Islet of Langerhans (tissue), 1 donor: ENCODE measurements at regions not wholly inside any gene's neighbourhood (a gene's known extent, or its start where the extent isn't known, plus 50 kb on each side); places are given as distances from the start of the nearest gene placed in this dataset.
A peak's percentile ranks its signal among the peaks of the same experiment; 100 is the strongest.

Experiments used
- FAIRE-seq: peaks from one replicate; lab custom pipeline; 2011; peaks lifted over from hg19 to GRCh38; lab: Jason Lieb, UNC

DNA sequence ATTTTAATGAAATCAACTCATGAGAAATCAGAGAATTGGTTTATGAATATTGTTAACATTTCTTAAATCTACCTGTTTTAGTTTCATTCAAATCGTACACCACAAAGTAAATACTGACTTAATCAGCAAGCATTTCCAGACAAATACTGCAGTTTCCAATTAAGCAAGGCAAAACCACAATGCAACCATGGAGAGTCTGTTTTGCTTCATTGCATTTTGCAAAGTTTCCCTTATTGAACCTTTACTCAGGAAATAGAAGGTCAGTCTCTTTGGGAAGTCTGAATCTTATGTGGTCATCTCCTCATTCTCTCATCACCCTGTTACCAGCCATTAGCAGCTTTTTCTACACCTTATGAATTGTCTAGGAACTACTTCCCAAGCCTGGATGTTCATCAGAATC, 400.5 kb downstream of the IPMK start:
- no peak for FAIRE-seq

DNA sequence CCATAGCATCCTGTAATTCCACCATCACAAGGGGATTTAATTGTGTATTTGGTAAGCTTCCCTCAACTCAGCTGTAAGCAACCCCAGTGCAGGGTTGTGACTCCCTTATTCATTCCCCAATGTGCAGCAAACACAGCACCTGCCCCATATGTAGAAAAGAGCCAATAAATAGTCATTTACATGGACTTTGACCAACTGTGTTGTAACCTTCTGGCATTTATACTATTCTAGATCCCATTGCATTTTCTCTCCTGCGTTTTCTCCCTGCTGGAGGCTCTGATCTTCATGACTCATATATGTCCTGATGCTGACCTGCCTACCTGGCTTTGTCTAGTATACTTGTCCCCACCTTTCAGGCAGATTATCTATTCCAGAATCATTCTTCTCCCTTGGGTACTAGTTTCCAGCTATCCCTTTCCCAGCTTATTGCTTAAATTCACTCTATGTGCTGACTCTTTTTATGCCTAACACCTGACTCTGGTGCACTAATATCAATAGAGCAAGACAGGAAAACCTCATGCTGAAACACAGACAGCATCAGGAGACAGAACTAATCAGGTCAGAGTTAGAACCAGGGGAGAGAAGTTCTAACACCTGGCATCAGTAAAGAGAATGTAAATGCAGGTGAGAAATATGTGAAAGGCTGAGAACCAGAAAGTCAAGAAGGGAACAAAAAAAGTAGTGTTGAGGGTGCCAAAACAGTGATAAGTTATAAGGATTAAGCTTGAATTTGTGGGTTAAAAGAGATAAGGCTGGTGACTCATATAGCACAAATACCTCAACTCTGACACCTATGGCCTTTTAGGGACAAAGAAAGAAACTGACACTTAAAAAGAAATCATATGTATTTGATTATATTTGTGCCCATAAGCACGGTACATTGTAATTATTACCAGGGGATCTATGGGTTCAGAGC, 402.7 kb downstream of the IPMK start:
- no peak for FAIRE-seq

DNA sequence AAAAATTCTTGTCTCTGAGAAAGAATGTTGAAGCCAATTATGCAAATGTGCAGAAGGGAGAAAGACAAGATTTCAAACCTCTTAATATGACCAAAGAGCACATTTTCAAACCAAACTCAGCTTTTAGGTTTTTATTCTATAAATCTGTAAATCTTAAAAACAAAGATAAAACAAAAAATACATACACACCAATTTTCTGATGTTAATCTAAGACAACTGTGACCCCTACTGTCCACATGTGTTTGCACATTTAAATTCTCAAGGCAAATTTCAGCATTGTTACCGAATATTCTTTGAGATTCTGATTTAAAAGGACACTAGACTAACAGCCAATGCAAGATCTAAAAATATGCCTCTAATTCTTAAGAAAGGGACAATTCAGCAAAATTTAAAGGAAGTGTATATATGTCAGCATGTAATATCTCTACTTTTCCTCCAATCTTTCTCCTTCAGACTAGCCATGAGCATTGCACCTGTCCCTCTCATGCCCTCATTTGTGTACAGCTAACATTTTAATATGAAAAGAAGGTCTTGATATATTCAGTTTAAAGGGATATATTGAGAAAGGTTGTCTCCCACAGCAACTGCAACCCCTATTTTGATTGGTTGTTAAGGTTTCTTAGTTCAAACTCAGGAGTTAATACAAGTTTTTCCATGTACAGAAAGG, 417.9 kb downstream of the IPMK start:
- FAIRE-seq: peak; percentile 93

DNA sequence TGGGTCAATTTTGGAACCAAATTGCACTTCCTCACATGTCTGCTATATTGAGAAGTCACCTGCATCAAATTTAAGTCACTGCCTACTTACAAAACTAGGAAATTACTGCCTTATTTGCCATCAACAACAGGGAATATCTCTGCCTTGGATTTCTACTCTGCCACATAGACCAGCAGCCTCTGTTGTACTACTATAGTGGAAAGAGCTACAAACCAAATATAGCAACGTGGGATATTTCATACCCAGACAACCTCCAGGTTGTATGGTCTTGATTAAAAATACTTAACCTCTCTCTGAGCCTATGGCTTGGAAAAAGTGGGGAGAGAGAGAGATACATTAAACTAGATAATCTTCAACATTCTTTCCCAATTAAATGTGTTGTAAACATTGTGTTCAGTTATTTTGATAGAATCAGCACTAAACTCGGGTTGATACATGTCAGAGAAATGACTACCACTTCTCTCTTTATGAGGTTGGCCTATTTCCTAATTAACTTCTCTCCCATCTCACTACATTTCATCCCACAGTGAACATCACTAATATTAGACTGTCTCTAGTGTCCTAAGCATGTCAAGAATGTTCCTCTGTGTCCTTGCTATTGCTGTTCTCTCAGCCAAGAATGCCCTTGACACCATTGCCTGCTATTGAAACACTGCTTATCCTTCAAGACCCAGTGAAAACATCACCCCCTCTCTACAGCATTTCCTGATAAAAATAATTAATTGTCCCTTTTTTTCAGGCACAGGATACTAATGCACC, 421.2 kb downstream of the IPMK start:
- FAIRE-seq: no peak

DNA sequence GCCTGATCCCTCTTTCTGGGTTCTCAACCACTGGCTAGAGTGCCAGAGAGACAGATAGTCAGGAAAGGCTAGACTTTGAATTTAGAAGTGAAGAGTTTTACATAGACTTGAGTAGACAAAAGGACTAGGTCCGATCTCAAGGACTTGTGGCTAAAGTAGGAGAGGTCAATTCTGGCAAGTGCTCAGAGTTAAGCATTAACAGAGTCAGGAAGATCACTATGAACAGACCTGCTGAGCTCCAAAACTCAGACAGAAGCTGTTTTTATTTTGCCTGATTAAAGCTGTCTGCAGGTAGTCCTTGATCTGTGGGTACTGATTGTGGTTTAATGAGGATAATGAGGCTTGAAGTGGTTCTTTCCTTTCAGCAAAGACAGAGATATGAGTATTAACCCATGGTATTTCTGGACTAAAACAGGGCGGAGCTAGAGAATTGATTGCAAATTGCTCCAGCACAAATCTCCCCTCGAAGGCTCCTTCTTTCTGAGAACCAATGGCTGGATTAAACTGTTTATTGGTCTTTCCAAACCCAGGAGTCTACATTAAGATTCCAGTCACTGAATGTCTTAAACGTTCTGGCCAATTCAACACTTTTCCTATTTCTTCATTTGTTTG, 423.2 kb downstream of the IPMK start:
- FAIRE-seq: no peak

DNA sequence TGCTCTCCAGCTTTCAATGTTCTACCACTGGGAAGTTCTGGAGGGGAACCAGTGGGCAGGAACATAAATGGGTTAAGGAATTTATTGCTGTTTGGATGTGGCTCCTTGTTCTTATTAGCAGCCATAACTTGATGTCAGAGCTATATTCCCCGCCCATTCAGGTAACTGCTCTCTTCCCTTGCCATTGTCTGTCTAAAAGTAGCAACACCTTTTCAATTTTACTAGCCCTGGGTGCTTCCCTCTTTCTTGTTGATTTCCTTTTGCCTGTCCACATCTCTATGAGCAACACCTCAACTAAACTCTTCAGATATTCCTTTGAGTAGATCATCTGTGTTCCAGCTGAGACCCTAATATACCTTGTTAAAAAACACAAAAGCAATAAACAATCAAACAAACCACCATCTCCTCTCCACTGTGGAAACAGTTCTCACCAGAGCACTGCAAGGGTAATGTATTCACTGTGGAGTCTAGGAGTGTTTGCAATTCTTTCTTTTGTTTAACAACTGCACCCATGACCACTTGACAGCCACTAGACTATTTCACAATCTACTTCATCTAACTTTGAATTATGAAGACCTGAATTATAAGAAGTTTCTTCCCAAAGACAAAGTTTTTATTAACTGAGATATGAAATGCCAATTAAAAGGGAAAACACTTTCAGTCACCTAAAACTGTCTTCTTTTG, 436.7 kb downstream of the IPMK start:
- no peak for FAIRE-seq

DNA sequence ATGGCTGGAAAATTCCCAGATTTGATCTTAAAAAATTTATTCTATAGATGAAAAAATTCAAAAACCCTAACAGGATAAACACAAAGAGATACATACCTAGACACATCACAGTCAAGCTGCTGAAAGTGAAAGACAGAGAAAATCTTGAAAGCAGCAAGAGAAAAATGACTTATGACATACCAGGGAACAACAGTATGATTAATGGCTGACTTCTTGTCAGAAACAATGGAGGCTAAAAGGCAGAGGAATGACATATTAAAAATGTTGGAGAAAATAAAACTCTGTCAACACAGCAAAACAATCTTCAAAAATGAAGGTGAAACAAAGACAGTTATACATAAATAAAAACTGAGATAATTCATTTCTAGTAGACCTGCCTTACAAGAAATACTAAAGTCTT, 442.7 kb downstream of the IPMK start:
- no peak for FAIRE-seq

DNA sequence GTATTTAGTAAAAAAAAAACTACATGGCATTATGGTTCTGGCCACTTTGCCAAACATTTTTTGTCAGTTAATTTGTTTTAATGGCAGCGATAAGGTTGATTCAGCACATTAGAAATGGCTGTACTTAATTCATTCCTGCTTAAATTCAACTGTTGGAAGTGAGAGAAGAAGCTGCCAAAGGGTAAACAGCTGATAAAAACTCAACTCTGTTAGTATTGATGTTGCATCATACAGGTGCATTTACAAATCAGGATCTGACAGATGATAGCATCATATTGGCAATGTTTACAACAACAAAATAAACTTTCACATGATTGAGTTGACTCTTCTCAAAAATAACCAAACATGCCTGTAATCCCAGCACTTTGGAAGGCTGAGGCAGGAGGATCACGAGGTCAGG, 444.3 kb downstream of the IPMK start:
- no peak for FAIRE-seq

DNA sequence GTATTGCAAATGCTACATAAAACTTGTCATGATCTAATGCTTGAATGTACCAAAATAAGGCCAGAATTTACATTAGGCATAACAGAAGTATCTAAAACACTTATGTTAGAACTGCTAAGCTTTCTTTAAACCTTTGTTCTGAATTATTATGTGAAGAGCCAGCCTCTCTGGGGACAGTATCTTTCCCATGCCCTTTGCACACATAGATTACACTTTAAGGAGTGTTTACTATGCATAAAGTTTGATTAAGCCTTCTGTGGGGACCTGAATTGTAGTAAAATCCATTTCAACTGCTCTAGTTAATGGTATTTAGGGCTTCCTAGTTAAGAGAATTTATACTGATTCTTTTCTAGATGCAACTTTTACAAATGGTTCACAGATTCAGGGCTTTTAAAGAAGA, 444.7 kb downstream of the IPMK start:
- no peak for FAIRE-seq

DNA sequence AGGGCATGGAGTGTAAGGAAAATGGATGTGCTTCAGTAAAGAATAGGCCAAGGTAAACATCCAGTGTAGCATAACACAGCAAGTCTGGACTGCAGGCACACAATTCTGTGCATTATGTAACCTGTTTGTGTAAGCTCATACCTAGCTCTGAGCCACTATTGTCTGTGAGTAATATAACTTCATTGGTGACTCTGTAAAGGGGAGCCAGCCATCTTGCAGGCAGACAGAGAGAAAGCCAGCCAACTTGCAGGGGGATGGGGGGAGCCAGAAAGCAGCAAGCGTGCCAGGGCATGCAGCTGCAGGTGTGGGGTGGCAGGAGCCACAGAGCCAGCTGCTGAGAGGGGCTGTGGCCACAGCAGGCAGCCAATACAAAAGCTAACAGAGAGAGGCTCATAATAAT, 449.2 kb downstream of the IPMK start:
- no peak for FAIRE-seq

DNA sequence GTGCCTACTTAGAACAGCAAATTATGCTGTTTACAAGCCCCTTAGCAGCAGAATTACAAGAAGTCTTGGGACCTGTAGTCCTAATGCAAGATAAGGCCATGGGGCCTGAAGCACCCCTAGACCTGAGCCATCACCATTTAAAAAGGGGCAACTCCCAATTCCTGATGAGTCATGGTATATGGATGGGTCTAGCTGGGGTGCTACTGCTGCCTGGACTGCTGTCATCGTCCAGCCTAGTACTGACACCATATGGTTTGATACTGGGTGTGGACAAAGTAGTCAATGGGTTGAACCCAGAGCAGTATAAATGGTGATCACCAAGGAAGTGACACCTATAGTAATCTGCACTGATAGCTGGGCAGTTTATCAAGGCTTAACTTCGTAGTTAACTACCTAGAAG, 450.0 kb downstream of the IPMK start:
- no peak for FAIRE-seq

DNA sequence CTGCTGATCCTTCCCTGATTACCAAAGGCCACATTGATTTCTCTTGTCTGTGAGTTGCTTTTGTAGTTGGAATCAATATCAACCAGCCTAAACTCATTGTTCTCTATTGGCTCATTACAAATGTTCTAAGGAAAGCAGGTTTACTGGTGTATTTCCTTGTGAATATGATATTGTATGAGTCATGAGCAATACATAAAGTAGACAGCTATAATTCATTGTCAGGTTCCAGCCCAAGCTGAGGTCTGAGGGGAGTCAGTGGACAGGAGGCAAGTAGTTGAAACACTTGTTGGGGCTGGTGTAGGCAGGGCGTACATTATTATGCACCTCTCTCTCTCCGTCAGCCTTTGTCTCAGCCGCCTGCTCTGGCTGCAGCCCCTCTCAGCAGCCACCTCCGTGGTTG, 451.7 kb downstream of the IPMK start:
- FAIRE-seq: no peak

DNA sequence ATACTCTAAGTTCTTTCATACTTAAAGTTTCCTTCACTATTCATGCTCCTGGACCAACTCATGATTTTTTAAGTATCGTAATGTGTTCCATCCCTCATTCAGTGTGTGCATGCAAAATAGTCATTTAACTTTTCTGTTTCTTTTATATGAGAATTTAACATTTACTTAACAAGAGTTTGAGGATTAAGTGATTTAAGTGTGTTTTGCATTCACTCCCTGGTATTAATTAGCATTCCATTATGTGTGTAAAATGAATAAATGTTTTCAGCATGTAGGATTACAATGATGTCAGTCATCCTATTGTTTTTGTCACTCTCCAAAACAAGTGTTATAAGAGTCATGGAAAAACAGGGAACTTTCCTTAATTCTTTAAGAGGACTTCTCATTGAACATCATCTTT, 457.7 kb downstream of the IPMK start:
- no peak for FAIRE-seq

DNA sequence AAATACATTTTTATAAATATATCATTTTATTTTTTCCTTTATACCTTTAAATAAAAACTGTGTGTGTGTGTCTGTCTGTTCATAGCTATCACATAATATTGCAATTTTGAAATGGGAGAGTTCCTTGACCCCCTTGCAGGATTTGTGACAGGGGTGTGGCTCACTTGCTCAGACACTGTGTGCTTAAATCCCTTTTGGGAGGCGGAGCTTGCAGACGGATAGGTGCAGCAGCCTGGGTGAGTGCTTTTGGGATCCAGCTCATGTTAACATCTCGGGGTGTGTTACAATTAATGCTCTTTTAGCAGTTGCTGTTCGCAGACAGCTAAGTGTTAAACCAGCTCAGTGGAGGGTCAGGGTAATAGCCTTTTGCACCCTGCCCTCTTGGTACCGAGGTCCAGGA, 459.8 kb downstream of the IPMK start:
- FAIRE-seq: no peak

DNA sequence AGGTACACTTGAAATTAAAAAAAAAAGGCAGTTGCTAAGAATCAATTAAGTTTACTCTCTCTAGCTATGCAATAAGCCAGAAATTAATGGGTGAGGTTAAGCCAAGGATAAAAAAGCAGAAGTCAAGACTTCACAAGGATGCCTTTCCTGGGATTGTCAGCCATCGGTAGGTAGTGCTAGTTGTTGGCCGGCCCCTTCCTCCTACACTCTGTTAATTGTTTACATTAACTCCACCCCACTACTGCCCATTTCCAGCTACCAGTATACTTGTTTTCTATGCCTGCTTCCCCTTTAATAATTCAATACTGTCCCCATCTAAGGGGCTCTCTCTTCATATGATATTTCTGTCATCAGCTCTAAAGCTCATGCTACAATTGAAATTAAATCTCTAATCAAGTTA, 461.0 kb downstream of the IPMK start:
- FAIRE-seq: no peak

DNA sequence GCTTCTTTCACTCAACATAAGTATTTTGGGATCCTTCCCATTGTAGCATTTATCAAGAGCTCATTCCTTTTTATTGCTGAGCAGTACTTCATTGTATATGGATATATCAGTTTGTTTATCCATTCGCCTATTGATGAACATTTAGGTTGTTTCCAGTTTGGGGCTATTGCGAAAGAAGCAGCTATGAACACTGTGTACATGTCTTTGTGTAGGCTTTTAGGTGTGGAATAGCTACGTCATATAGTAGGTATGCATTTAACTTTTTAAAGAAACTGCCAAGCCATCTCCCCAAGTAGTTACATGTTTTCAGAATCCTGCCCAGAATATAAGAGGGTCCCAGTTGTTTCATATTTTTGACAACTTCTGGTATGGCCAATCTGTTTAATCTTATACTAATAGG, 468.1 kb downstream of the IPMK start:
- no peak for FAIRE-seq

DNA sequence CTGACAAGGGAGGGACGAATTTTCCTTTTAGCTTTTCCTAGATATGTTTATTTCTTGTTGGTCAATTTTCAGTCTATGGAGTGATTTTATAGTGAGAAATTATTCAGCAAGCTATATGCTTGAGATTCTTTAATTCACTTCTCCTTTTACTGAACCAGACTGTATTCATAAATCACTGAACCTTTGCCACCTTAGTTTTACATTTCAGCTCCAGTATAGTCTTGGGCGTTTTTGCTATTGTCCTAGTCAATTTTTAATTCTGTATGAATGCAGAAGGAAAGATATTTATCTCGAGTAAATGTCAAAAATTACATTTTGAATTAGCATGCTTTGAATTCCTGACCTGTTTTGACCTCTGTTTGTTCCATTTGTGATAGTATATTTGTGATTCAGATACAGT, 468.9 kb downstream of the IPMK start:
- FAIRE-seq: no peak

DNA sequence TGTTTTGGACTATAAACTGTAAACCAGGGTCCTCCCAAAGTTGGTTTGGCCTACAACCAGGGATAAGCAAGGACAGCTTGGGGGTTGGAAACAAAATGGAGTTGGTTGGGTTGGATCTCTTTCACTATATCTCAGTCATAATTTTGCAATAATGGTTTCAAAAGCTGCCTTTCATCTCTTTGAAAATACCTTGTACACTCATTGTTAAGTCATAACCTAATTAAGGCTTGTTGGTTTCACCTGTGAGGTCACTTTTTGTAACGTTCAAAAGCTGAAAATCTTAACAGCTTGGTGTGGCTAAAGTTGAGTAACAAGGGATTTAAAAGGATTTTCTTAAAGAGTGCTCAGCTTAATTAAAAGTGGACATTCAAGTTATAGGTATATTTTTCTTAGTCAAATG, 476.1 kb downstream of the IPMK start:
- FAIRE-seq: no peak

DNA sequence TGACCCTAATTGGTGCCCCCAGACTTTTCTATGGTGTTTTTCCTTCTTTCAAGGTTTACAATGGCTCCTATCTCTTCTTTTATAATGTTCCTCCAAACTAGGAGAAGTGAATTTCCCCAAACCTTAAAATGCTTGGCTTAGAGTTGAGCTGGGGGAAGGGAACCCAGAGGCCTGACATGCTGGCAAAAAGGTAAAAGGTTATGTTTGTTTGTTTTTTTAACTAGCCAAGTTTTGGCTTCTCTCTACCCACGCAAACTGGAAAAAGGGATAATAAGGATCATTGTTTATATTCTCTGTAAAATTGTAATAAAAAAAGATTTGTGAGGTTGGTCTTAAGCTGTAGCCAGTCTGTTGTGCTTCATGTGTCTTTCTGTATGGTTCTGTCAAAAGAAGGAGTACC, 477.0 kb downstream of the IPMK start:
- no peak for FAIRE-seq

DNA sequence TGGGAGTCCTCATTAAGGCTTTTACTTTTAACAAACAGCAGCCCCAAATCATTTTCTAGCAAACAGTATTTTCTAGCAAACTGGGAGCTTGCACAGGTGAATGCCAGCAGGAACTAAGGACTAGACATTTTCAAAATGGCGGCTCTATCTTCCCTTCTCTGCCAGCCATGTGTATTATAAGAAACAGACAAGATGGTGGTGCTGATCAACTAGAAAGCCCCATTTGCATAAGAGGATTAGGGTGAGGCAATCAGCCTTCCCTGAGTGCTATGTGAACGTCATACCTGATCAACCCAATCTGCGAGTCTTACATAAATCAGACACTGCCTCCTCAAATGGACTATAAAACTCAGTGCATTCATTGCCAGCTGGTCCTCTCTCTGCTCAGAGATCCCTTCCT, 479.6 kb downstream of the IPMK start:
- FAIRE-seq: no peak

DNA sequence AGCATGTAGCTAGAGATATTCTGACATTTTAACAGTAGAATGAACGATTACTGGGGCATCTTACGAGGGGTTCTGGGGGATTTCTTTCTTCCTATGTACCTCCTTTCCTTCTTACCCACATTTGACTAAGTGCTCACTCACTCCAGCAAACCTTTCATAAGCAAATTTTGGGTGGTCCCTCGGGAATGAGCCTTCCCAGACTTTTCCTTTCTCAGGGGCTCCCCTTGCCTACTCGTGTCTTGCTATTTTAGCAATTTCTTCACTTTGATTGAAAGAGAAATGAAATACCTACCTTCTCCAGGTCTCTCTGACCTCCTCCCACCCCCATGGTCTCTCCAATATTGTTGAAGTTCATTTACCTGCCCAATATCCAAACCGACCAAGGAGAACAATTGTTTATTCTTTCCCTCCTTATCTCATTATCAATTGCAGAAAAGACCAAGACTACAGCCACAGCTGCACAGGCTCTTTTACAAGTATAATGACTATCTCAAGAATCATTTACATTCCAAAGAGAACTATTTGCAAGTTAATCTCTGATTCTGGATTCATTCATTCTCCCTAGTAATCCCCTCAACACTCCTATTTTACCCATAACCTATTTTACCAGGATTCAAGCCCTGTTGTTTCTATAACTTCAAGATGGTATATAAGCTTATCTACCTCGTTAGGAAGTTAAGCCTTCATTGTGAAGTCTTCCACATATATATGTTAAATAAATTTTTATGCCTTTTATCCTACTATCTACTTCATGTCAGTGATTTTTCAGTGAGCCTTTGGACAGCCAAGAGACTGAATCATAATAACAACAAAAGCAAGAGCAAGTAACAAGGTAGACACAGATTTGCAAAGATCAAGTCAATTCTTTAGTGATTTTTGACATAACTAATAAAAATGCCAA, 480.6 kb downstream of the IPMK start:
- FAIRE-seq: no peak
